ENCODE measurements at regions not wholly inside any gene's neighbourhood (a gene's known extent, or its start where the extent isn't known, plus 50 kb on each side); places are given as distances from the start of the nearest gene placed in this dataset.

- TF ChIP-seq, protein P1, sequence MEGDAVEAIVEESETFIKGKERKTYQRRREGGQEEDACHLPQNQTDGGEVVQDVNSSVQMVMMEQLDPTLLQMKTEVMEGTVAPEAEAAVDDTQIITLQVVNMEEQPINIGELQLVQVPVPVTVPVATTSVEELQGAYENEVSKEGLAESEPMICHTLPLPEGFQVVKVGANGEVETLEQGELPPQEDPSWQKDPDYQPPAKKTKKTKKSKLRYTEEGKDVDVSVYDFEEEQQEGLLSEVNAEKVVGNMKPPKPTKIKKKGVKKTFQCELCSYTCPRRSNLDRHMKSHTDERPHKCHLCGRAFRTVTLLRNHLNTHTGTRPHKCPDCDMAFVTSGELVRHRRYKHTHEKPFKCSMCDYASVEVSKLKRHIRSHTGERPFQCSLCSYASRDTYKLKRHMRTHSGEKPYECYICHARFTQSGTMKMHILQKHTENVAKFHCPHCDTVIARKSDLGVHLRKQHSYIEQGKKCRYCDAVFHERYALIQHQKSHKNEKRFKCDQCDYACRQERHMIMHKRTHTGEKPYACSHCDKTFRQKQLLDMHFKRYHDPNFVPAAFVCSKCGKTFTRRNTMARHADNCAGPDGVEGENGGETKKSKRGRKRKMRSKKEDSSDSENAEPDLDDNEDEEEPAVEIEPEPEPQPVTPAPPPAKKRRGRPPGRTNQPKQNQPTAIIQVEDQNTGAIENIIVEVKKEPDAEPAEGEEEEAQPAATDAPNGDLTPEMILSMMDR (IDR thresholded peaks at IDR 0.05; ENCODE audit: control extremely low read depth, extremely low read depth, low read depth, missing control alignments), result no peak
- POLR2A ChIA-PET, result no interaction called here
- no peak for DNase-seq (ENCODE audit: extremely low spot score)
- CTCF ChIA-PET, result no interaction called here
Measured at GRCh38 chr9:81470864-81471263, 218.5 kb downstream of the TLE1 start.

GRCh38 chr9:81468084-81468595 lies 221.2 kb downstream of the TLE1 start:
- CTCF ChIA-PET, result no interaction called here
- TF ChIP-seq, protein P1 (IDR thresholded peaks at IDR 0.05; ENCODE audit: control extremely low read depth, extremely low read depth, low read depth, missing control alignments), result no peak
- DNase-seq (ENCODE audit: extremely low spot score), result no peak
- POLR2A ChIA-PET, result no interaction called here

GRCh38 chr9:81466981-81467380 lies 222.4 kb downstream of the TLE1 start:
- ChIA-PET POLR2A (no interaction called here), CTCF (no interaction called here)
- no peak for DNase-seq (ENCODE audit: extremely low spot score)
- TF ChIP-seq, protein P1 (IDR thresholded peaks at IDR 0.05; ENCODE audit: control extremely low read depth, extremely low read depth, low read depth, missing control alignments), result no peak

DNA sequence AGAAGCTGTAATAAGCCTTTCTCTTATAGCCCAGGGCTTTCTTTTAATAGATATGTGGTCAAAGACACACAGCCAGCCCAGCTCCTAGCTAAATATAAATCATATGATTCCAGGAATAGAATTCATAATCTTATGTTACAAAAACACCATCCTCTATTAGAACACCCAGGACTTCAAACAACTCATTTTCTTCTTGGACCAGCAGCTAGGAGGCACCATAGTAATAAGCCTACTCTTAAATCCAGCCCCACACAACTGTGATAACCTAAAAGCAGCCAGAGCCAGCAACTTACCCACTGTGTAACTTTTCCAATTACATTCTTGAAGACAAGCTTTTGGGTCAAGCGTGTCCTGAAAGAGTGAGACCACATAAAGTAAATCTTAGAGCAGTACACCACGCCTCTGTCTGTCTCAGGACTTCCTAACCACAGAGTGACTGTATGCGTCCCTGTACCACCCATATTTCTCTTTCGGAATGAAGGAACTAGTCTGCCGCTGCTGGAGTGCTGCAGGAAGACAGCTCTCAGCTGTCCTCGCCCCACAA lies 223.8 kb downstream of the TLE1 start:
- no peak for DNase-seq (ENCODE audit: extremely low spot score)
- POLR2A ChIA-PET, result no interaction called here
- TF ChIP-seq, protein P1 (IDR thresholded peaks at IDR 0.05; ENCODE audit: control extremely low read depth, extremely low read depth, low read depth, missing control alignments), result no peak
- CTCF ChIA-PET, result no interaction called here

- ChIA-PET CTCF (no interaction called here), POLR2A (no interaction called here)
- DNase-seq (ENCODE audit: extremely low spot score), result no peak
- TF ChIP-seq, protein P1 (IDR thresholded peaks at IDR 0.05; ENCODE audit: control extremely low read depth, extremely low read depth, low read depth, missing control alignments), result no peak
Measured at GRCh38 chr9:81462801-81463200, 226.5 kb downstream of the TLE1 start.

- no peak for DNase-seq (ENCODE audit: extremely low spot score)
- ChIA-PET POLR2A (no interaction called here), CTCF (no interaction called here)
- TF ChIP-seq, protein P1 (IDR thresholded peaks at IDR 0.05; ENCODE audit: control extremely low read depth, extremely low read depth, low read depth, missing control alignments), result no peak
Measured at GRCh38 chr9:81461196-81461595, 228.2 kb downstream of the TLE1 start.

Measured in GM10248 (cell line).